Endothelial cell of umbilical vein (primary cell): ENCODE measurements at regions not wholly inside any gene's neighbourhood (a gene's known extent, or its start where the extent isn't known, plus 50 kb on each side); places are given as distances from the start of the nearest gene placed in this dataset.
"Not testable (repeated sequence)": the region's sequence is repeated elsewhere in the genome, so short reads cannot be mapped to it uniquely, and the experiment has no call there.

Experiments used
- MYC ChIP-seq: IDR thresholded peaks from one replicate; pipeline ENCODE4 v1.6.1; 2011; ENCODE audit warnings: mild to moderate bottlenecking, low read depth, low read length
- POLR2A ChIP-seq: IDR thresholded peaks from 2 replicates; pipeline ENCODE4 v1.6.1; 2012; ENCODE audit warnings: low read depth, mild to moderate bottlenecking, control low read depth, low read length
- TF ChIP-seq, protein P1 (sequence below), 2 donors: IDR thresholded peaks; 1 replicate in 1 of 2; 2 replicates in 1 of 2; pipeline ENCODE4 v1.5.1; 2011; ENCODE audit warnings: low read length in 2 of 2, mild to moderate bottlenecking in 2 of 2, moderate library complexity in 2 of 2, control low read depth in 1 of 2, inconsistent platforms in 1 of 2, low read depth in 1 of 2; ENCODE audit not compliant: insufficient read depth in 1 of 2; ENCODE audit errors: extremely low read depth in 1 of 2
- TF ChIP-seq, protein P2 (sequence below): IDR thresholded peaks from 2 replicates; pipeline ENCODE4 v1.6.1; 2011; ENCODE audit not compliant: insufficient read depth, insufficient read length

DNA sequence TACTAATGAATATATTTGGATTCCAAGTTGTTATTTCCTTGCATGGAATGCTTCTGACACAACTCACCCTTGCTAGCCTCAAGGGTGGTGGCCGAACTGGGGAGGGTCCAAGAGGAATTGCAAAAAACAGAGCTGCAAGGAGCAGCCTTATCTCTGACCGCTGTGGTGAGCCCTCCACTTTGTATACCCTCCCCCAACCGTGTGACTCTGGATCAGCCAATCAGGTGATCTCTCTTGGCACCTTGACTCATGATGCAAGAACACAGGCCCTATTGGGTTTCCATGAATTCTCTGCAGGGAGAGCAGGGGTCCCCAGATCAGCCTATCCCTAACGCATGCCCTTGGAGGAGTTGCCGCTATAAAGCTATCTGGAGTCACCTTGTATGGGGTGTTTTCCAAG lies 83.6 kb downstream of the NPIPA8 start:
- TF ChIP-seq, protein P1, sequence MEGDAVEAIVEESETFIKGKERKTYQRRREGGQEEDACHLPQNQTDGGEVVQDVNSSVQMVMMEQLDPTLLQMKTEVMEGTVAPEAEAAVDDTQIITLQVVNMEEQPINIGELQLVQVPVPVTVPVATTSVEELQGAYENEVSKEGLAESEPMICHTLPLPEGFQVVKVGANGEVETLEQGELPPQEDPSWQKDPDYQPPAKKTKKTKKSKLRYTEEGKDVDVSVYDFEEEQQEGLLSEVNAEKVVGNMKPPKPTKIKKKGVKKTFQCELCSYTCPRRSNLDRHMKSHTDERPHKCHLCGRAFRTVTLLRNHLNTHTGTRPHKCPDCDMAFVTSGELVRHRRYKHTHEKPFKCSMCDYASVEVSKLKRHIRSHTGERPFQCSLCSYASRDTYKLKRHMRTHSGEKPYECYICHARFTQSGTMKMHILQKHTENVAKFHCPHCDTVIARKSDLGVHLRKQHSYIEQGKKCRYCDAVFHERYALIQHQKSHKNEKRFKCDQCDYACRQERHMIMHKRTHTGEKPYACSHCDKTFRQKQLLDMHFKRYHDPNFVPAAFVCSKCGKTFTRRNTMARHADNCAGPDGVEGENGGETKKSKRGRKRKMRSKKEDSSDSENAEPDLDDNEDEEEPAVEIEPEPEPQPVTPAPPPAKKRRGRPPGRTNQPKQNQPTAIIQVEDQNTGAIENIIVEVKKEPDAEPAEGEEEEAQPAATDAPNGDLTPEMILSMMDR (IDR thresholded peaks at IDR 0.05; ENCODE audit: extremely low read depth in 1 of 2, insufficient read depth in 1 of 2, low read depth in 1 of 2, low read length in 2 of 2) = not testable (repeated sequence)
- not testable (repeated sequence) for TF ChIP-seq MYC, POLR2A
- TF ChIP-seq, protein P2, sequence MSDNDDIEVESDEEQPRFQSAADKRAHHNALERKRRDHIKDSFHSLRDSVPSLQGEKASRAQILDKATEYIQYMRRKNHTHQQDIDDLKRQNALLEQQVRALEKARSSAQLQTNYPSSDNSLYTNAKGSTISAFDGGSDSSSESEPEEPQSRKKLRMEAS = not testable (repeated sequence)
